LNCAP (cell line): ENCODE measurements at regions not wholly inside any gene's neighbourhood (a gene's known extent, or its start where the extent isn't known, plus 50 kb on each side); places are given as distances from the start of the nearest gene placed in this dataset.

Source experiments
- CTCF ChIP-seq: fragments of 450-650 bp; IDR thresholded peaks from 2 replicates; pipeline ENCODE4 v1.5.1; 2017; ENCODE audit warnings: mild to moderate bottlenecking

GRCh38 chr15:46872286-46872980 lies 844.9 kb upstream of the SEMA6D start:
- no peak for TF ChIP-seq CTCF

GRCh38 chr15:46872981-46873330 lies 844.3 kb upstream of the SEMA6D start:
- TF ChIP-seq CTCF = no peak

GRCh38 chr15:46879032-46879770 lies 838.1 kb upstream of the SEMA6D start:
- no peak for TF ChIP-seq CTCF

- no peak for TF ChIP-seq CTCF
Measured at GRCh38 chr15:46880791-46881190, 836.5 kb upstream of the SEMA6D start.

GRCh38 chr15:46892621-46893160 lies 824.6 kb upstream of the SEMA6D start:
- no peak for TF ChIP-seq CTCF

- TF ChIP-seq CTCF = no peak
Measured at GRCh38 chr15:46894644-46895043, 822.7 kb upstream of the SEMA6D start.

GRCh38 chr15:46897266-46897665 lies 820.0 kb upstream of the SEMA6D start:
- no peak for TF ChIP-seq CTCF
